ENCODE measurements at regions not wholly inside any gene's neighbourhood (a gene's known extent, or its start where the extent isn't known, plus 50 kb on each side); places are given as distances from the start of the nearest gene placed in this dataset.

DNA sequence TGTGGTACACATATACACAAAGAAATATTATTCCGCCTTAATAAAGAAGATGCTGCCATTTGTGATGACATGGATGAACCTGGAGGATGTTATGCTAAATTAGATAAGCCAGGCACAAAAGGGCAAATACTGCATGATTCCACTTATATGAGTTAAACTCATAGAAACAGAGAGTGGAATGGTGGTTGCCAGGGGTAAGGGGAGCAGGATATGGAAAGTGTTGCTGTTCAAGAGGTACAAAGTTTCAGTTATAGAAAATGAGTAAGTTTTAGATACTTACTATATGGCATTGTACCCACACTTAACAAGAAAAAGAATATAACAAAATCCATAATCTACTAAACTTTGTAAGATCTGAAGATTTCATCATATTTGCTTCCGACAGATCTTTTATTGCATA lies 252.2 kb downstream of the SYK start:
- H3K9me3 ChIP-seq: no peaks in the 10 kb centered on the region
- H3K4me3 ChIP-seq: no peak overlapping the region
- no peaks in the 10 kb centered on the region for H3K36me3 ChIP-seq
- H3K4me1 ChIP-seq: no peaks in the 10 kb centered on the region
- DNase-seq: no peak
- H3K27me3 ChIP-seq: no peaks in the 10 kb centered on the region
- intact Hi-C loops (cut with DNase I): no loop called here
- TF ChIP-seq, protein P1, sequence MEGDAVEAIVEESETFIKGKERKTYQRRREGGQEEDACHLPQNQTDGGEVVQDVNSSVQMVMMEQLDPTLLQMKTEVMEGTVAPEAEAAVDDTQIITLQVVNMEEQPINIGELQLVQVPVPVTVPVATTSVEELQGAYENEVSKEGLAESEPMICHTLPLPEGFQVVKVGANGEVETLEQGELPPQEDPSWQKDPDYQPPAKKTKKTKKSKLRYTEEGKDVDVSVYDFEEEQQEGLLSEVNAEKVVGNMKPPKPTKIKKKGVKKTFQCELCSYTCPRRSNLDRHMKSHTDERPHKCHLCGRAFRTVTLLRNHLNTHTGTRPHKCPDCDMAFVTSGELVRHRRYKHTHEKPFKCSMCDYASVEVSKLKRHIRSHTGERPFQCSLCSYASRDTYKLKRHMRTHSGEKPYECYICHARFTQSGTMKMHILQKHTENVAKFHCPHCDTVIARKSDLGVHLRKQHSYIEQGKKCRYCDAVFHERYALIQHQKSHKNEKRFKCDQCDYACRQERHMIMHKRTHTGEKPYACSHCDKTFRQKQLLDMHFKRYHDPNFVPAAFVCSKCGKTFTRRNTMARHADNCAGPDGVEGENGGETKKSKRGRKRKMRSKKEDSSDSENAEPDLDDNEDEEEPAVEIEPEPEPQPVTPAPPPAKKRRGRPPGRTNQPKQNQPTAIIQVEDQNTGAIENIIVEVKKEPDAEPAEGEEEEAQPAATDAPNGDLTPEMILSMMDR (IDR thresholded peaks at IDR 0.05): no peak
- no peak overlapping the region for H3K9ac ChIP-seq (ENCODE audit: low read depth in 2 of 2, low read length in 2 of 2)
- no peak overlapping the region for H3K27ac ChIP-seq

DNA sequence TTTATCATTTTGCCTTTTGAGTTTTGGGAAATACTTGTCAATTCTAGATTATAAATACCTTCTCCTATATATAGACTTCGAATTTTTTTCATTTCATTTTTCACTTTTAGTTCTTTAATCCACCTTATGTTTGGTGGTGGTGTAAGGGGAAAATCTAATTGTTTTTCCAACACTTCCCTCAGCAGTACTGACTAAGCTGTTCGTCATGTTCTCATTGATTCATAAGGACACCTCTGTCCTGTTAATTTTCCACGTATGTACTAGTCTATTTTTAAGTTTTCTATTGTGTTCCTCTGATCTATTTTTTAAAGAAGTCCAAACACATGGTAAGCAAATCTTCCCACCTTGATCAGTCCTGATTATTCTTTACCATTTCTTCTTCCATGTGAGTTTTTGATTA lies 254.2 kb downstream of the SYK start:
- H3K36me3 ChIP-seq: no peaks in the 10 kb centered on the region
- DNase-seq: no peak
- H3K9ac ChIP-seq (ENCODE audit: low read depth in 2 of 2, low read length in 2 of 2): no peak overlapping the region
- H3K9me3 ChIP-seq: no peaks in the 10 kb centered on the region
- no peak overlapping the region for H3K4me3 ChIP-seq
- H3K4me1 ChIP-seq: no peaks in the 10 kb centered on the region
- intact Hi-C loops (cut with DNase I): no loop called here
- TF ChIP-seq, protein P1 (IDR thresholded peaks at IDR 0.05): no peak
- no peak overlapping the region for H3K27ac ChIP-seq
- no peaks in the 10 kb centered on the region for H3K27me3 ChIP-seq

DNA sequence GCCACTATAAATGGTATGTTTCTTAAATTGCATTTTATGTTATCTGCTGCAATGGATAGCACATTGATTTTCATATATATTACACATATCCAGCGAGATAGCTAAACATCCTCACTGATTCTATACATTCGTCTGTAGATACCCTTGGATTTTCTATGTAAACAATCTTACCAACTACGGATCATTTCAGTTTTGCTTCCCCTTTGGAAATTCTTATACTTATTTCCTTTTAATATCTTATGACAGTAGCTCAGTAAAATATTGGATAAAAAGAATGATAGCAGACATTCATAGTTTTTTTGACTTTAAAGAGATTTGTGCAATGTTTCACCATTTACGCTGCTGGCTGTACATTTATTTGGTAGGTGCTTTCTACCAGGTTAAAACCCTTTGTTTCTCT lies 254.9 kb downstream of the SYK start:
- no peaks in the 10 kb centered on the region for H3K36me3 ChIP-seq
- no peak for DNase-seq
- intact Hi-C loops (cut with DNase I): no loop called here

DNA sequence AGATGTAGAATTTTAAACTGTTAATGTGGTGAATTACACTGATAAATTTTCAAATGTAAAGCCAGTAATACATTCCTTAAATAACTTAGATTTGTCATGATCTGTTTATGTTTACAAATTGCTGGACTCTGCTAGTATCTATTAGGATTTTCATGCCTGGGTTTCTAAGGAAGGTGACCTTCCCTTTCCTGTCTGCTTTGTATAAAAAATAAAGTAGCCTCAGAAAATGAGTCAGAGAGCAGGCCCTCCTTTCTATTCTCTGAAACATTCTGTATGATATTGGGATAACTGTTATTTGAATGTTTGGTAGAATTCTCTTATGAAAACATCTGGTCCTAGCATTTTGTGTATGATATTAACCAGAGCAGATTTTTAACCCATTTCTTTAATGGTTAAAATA lies 255.3 kb downstream of the SYK start:
- no peaks in the 10 kb centered on the region for H3K27me3 ChIP-seq
- H3K4me1 ChIP-seq: no peaks in the 10 kb centered on the region
- intact Hi-C loops (cut with DNase I): no loop called here
- no peak for DNase-seq
- no peaks in the 10 kb centered on the region for H3K9me3 ChIP-seq
- H3K36me3 ChIP-seq: no peaks in the 10 kb centered on the region
- TF ChIP-seq, protein P1 (IDR thresholded peaks at IDR 0.05): no peak
- H3K4me3 ChIP-seq: no peak overlapping the region
- H3K27ac ChIP-seq: no peak overlapping the region
- H3K9ac ChIP-seq (ENCODE audit: low read depth in 2 of 2, low read length in 2 of 2): no peak overlapping the region

More for the DNA sequence above, 254.9 kb downstream of the SYK start:
- Histone ChIP-seq H3K27me3 (no peaks in the 10 kb centered on the region), H3K27ac (no peak overlapping the region), H3K4me3 (no peak overlapping the region), H3K9me3 (no peaks in the 10 kb centered on the region), H3K4me1 (no peaks in the 10 kb centered on the region), H3K9ac (ENCODE audit: low read depth in 2 of 2, low read length in 2 of 2) (no peak overlapping the region)
- TF ChIP-seq, protein P1 (IDR thresholded peaks at IDR 0.05): no peak

DNA sequence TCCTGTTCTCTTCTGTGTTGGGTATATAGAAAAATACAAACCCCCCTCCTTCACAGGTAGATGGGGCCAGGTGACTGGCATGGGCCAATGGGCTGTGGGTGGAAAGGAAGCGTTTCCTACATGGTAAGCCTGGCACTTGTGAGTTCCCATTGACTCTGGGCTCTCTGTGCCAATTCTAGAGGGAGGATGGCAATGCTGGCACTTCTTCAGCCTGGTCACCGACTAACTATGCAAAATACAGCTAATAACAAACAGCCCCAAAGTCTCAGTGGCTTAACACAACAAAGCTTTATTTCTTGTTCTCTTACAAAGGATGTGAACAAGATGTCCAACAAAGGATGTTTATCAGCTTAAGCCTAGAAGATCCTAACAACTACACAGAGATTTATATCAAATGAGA lies 258.1 kb downstream of the SYK start:
- Histone ChIP-seq H3K27me3 (no peaks in the 10 kb centered on the region), H3K4me1 (no peaks in the 10 kb centered on the region), H3K9ac (ENCODE audit: low read depth in 2 of 2, low read length in 2 of 2) (no peak overlapping the region), H3K27ac (no peak overlapping the region), H3K9me3 (no peaks in the 10 kb centered on the region), H3K4me3 (no peak overlapping the region), H3K36me3 (no peaks in the 10 kb centered on the region)
- no peak for DNase-seq
- TF ChIP-seq, protein P1 (IDR thresholded peaks at IDR 0.05): no peak
- intact Hi-C loops (cut with DNase I): no loop called here

Measured in colonic mucosa (tissue), 4 donors.